ENCODE measurements at regions not wholly inside any gene's neighbourhood (a gene's known extent, or its start where the extent isn't known, plus 50 kb on each side); places are given as distances from the start of the nearest gene placed in this dataset.
"Not testable (repeated sequence)": the region's sequence is repeated elsewhere in the genome, so short reads cannot be mapped to it uniquely, and the experiment has no call there.

GRCh38 chr10:16020836-16021235, 160.5 kb upstream of the MINDY3 start:
- Mint-ChIP-seq H3K27me3 (ENCODE audit: low read depth in 3 of 3) (no peaks in the 10 kb centered on the region), H3K36me3 (no peaks in the 10 kb centered on the region), H3K4me3 (no peak overlapping the region), H3K9me3 (peaks cover 0 to 13% (median 10%) of the 10 kb centered on the region in 7 donors), H3K4me1 (no peaks in the 10 kb centered on the region), H3K27ac (no peak overlapping the region)
- Histone ChIP-seq H3K9ac (ENCODE audit: insufficient read depth, low read length, poor library complexity, severe bottlenecking) (no peak overlapping the region), H4K20me1 (ENCODE audit: insufficient read depth, low read length) (no peaks in the 10 kb centered on the region), H3K4me3 (replicated peaks in 1 of 3; ENCODE audit: low read depth in 2 of 3, low read length in 3 of 3) (no peak overlapping the region), H3K4me1 (ENCODE audit: control insufficient read depth in 1 of 2, insufficient read depth in 2 of 2, low read length in 2 of 2) (no peaks in the 10 kb centered on the region), H3K27me3 (ENCODE audit: control insufficient read depth in 2 of 2, insufficient read depth in 2 of 2, low read length in 2 of 2) (no peaks in the 10 kb centered on the region), H3K27ac (ENCODE audit: low read depth in 1 of 2, low read length in 2 of 2) (no peak overlapping the region), H2AFZ (ENCODE audit: insufficient read depth, low read depth, low read length, poor library complexity, severe bottlenecking) (no peak overlapping the region), H3K9me3 (replicated peaks in 1 of 2; ENCODE audit: control insufficient read depth in 1 of 2, insufficient read depth in 1 of 2, low read length in 2 of 2) (peaks cover 4 to 15% of the 10 kb centered on the region in 2 donors), H3K79me2 (ENCODE audit: insufficient read depth, low read length) (no peaks in the 10 kb centered on the region), H3K36me3 (replicated peaks in 1 of 2; ENCODE audit: control insufficient read depth in 1 of 2, insufficient read depth in 2 of 2, low read length in 2 of 2) (no peaks in the 10 kb centered on the region), H3K4me2 (replicated peaks; ENCODE audit: extremely low read depth, low read length, poor library complexity, severe bottlenecking) (no peak overlapping the region)
- intact Hi-C loops (cut with micrococcal nuclease): no loop called here
- no peak for DNase-seq
- TF ChIP-seq CTCF (IDR thresholded peaks at IDR 0.05): no peak
- no CpG with 5 or more reads among the region's 1 CpG for WGBS (ENCODE audit: insufficient coverage)

GRCh38 chr10:16026832-16027231, 166.5 kb upstream of the MINDY3 start:
- H2AFZ ChIP-seq (ENCODE audit: insufficient read depth, low read depth, low read length, poor library complexity, severe bottlenecking); H3K36me3 ChIP-seq (replicated peaks in 1 of 2; ENCODE audit: control insufficient read depth in 1 of 2, insufficient read depth in 2 of 2, low read length in 2 of 2); H3K27me3 ChIP-seq (ENCODE audit: control insufficient read depth in 2 of 2, insufficient read depth in 2 of 2, low read length in 2 of 2); H3K4me1 ChIP-seq (ENCODE audit: control insufficient read depth in 1 of 2, insufficient read depth in 2 of 2, low read length in 2 of 2); H3K9ac ChIP-seq (ENCODE audit: insufficient read depth, low read length, poor library complexity, severe bottlenecking); H3K36me3 Mint-ChIP-seq; H3K27ac Mint-ChIP-seq; H3K4me3 Mint-ChIP-seq; H3K4me2 ChIP-seq (replicated peaks; ENCODE audit: extremely low read depth, low read length, poor library complexity, severe bottlenecking); DNase-seq; H4K20me1 ChIP-seq (ENCODE audit: insufficient read depth, low read length); H3K27ac ChIP-seq (ENCODE audit: low read depth in 1 of 2, low read length in 2 of 2); H3K4me3 ChIP-seq (replicated peaks in 1 of 3; ENCODE audit: low read depth in 2 of 3, low read length in 3 of 3); intact Hi-C loops (cut with micrococcal nuclease); H3K79me2 ChIP-seq (ENCODE audit: insufficient read depth, low read length); H3K4me1 Mint-ChIP-seq; H3K27me3 Mint-ChIP-seq (ENCODE audit: low read depth in 3 of 3): not testable (repeated sequence)
- no CpG with 5 or more reads among the region's 14 CpGs for WGBS (ENCODE audit: insufficient coverage)
- H3K9me3 ChIP-seq (replicated peaks in 1 of 2; ENCODE audit: control insufficient read depth in 1 of 2, insufficient read depth in 1 of 2, low read length in 2 of 2): peaks cover 5 to 12% of the 10 kb centered on the region in 2 donors
- peaks cover 0 to 14% (median 9%) of the 10 kb centered on the region in 7 donors for H3K9me3 Mint-ChIP-seq

Data from CD14-positive monocyte (primary cell).